ENCODE measurements at regions not wholly inside any gene's neighbourhood (a gene's known extent, or its start where the extent isn't known, plus 50 kb on each side); places are given as distances from the start of the nearest gene placed in this dataset.
A peak's percentile ranks its signal among the peaks of the same experiment; 100 is the strongest.

GRCh38 chr4:89496851-89497250 lies 189.3 kb upstream of the GPRIN3 start (continued):
- TF ChIP-seq HLTF (IDR thresholded peaks at IDR 0.05) (no peak), NFYB (IDR thresholded peaks at IDR 0.05; ENCODE audit: extremely low read depth, insufficient read length) (no peak), ARID4B (CRISPR knock-in tag; IDR thresholded peaks at IDR 0.05) (no peak), FOXK1 (CRISPR knock-in tag; IDR thresholded peaks at IDR 0.05; ENCODE audit: borderline replicate concordance) (no peak)

GRCh38 chr4:89493367-89493766 lies 185.8 kb upstream of the GPRIN3 start:
- Histone ChIP-seq H3K27me3 (ENCODE audit: control insufficient read depth in 2 of 2, insufficient read depth in 2 of 2, low read length in 2 of 2) (no peaks in the 10 kb centered on the region), H3K36me3 (ENCODE audit: control insufficient read depth, insufficient read depth, low read length) (no peaks in the 10 kb centered on the region), H3K9me1 (ENCODE audit: control insufficient read depth, insufficient read depth, low read length) (no peaks in the 10 kb centered on the region), H4K20me1 (replicated peaks; ENCODE audit: control insufficient read depth, insufficient read depth, low read length) (no peaks in the 10 kb centered on the region), H2AFZ (ENCODE audit: low read depth, low read length) (no peak overlapping the region), H3K4me1 (replicated peaks in 1 of 2; ENCODE audit: control insufficient read depth in 2 of 2, insufficient read depth in 2 of 2, low read length in 2 of 2) (no peaks in the 10 kb centered on the region), H3K27ac (ENCODE audit: extremely low read depth, low read depth, low read length) (no peak overlapping the region), H3K4me3 (no peak overlapping the region), H3K79me2 (ENCODE audit: control insufficient read depth, insufficient read depth, low read length) (no peaks in the 10 kb centered on the region), H3K4me2 (ENCODE audit: insufficient read depth, low read length) (no peak overlapping the region), H3K9ac (ENCODE audit: insufficient read depth in 1 of 2, low read depth in 2 of 2, low read length in 2 of 2) (no peak overlapping the region), H3K9me3 (replicated peaks; ENCODE audit: control insufficient read depth, insufficient read depth, low read depth, low read length) (no peaks in the 10 kb centered on the region)
- POLR2A ChIA-PET = no interaction called here
- in situ Hi-C loops (cut with MboI) (no loop called here), intact Hi-C loops (cut with micrococcal nuclease) (no loop called here)
- no peak for ATAC-seq
- no TSS peak for BruUV-seq (replicated peaks)
- no peak for DNase-seq (ENCODE audit: extremely low read depth in 1 of 4, low spot score in 3 of 4)
- 1% methylated on average over 3 of the region's 3 CpGs for WGBS (ENCODE audit: insufficient coverage, low coverage, missing lambda C conversion rate)
- FAIRE-seq = no peak
- CTCF ChIA-PET (ENCODE audit: low intra/inter-chr PET ratio) = no interaction called here
- TF ChIP-seq U2AF2 (optimal IDR thresholded peaks at IDR 0.05; ENCODE audit: low read depth, low read length) (no peak), ELF1 (tag; IDR thresholded peaks at IDR 0.05) (no peak), BMI1 (IDR thresholded peaks at IDR 0.05; ENCODE audit: low read length) (no peak), SNAPC5 (CRISPR knock-in tag; IDR thresholded peaks at IDR 0.05) (no peak), ZBTB17 (CRISPR knock-in tag; IDR thresholded peaks at IDR 0.05) (0 out of 2 replicates have a peak, but pooled peaks have one; percentile 41), TSC22D4 (tag; IDR thresholded peaks at IDR 0.05) (no peak), CREB3 (tag; conservative IDR thresholded peaks at IDR 0.05; ENCODE audit: low read depth) (peak; percentile 83), CBX2 (IDR thresholded peaks at IDR 0.05; ENCODE audit: insufficient read depth, low read length, poor library complexity, severe bottlenecking) (no peak), NFXL1 (CRISPR knock-in tag; IDR thresholded peaks at IDR 0.05) (0 out of 2 replicates have a peak, but pooled peaks have one; percentile 48), LCOR (CRISPR knock-in tag; IDR thresholded peaks at IDR 0.05) (no peak), CTBP1 (IDR thresholded peaks at IDR 0.05; ENCODE audit: borderline replicate concordance) (no peak), ZNF740 (CRISPR knock-in tag; IDR thresholded peaks at IDR 0.05) (no peak), ZNF740 (tag; IDR thresholded peaks at IDR 0.05) (peak in 1 of 2 experiments; percentile 63; a peak in 1 of 4 replicates)
